RWPE2 (cell line): ENCODE measurements at regions not wholly inside any gene's neighbourhood (a gene's known extent, or its start where the extent isn't known, plus 50 kb on each side); places are given as distances from the start of the nearest gene placed in this dataset.

ENCODE experiments used
- ATAC-seq: fragments of 200-7000 bp; cut with Tn5 transposase; 3 replicates; pipeline ENCODE4 v1.9.1; 2021; ENCODE audit warnings: low read depth
- DNase-seq: peaks from one replicate; pipeline ENCODE4 v3.0.0-alpha.2; 2020; ENCODE audit warnings: low spot score
- H3K27ac ChIP-seq: fragments of 450-650 bp; 2 replicates; pipeline ENCODE4 v1.5.1; 2017; ENCODE audit warnings: mild to moderate bottlenecking; ENCODE audit not compliant: poor library complexity, severe bottlenecking
- H3K27me3 ChIP-seq: fragments of 250-450 bp; sonication (Bioruptor Pico); 2 replicates; pipeline ENCODE4 v1.5.1; 2021; ENCODE audit warnings: mild to moderate bottlenecking, moderate library complexity; ENCODE audit not compliant: insufficient read depth, poor library complexity, severe bottlenecking
- H3K36me3 ChIP-seq: fragments of 250-450 bp; sonication (Bioruptor Pico); 2 replicates; pipeline ENCODE4 v1.5.1; 2020; ENCODE audit warnings: low read depth, mild to moderate bottlenecking, moderate library complexity
- H3K4me1 ChIP-seq: fragments of 250-450 bp; sonication (Bioruptor Pico); 2 replicates; pipeline ENCODE4 v1.5.1; 2021; ENCODE audit warnings: mild to moderate bottlenecking, moderate library complexity; ENCODE audit not compliant: insufficient read depth, poor library complexity, severe bottlenecking
- H3K4me3 ChIP-seq: fragments of 250-450 bp; sonication (Bioruptor Pico); 2 replicates; pipeline ENCODE4 v1.5.1; 2021; ENCODE audit warnings: mild to moderate bottlenecking, moderate library complexity; ENCODE audit not compliant: severe bottlenecking
- H3K9me3 ChIP-seq: fragments of 250-450 bp; sonication (Bioruptor Pico); 2 replicates; pipeline ENCODE4 v1.5.1; 2021; ENCODE audit warnings: mild to moderate bottlenecking, moderate library complexity; ENCODE audit not compliant: severe bottlenecking
- CTCF ChIP-seq: fragments of 450-650 bp; IDR thresholded peaks from one replicate; pipeline ENCODE4 v1.5.1; 2017; ENCODE audit warnings: mild to moderate bottlenecking, moderate library complexity; ENCODE audit not compliant: poor library complexity, severe bottlenecking

GRCh38 chr17:83006515-83007455 is 72.6 kb upstream of the METRNL start:
- Histone ChIP-seq H3K9me3 (no peaks in the 10 kb centered on the region), H3K4me3 (no peak overlapping the region), H3K27ac (no peak overlapping the region), H3K36me3 (no peaks in the 10 kb centered on the region), H3K4me1 (no peaks in the 10 kb centered on the region), H3K27me3 (no peaks in the 10 kb centered on the region)
- DNase-seq (peak; percentile 65), ATAC-seq (no peak)
- TF ChIP-seq CTCF = no peak

- Histone ChIP-seq H3K27me3 (no peaks in the 10 kb centered on the region), H3K4me3 (no peak overlapping the region), H3K27ac (no peak overlapping the region), H3K9me3 (no peaks in the 10 kb centered on the region), H3K36me3 (no peaks in the 10 kb centered on the region), H3K4me1 (no peaks in the 10 kb centered on the region)
- DNase-seq (no peak), ATAC-seq (no peak)
- TF ChIP-seq CTCF = no peak
Measured at GRCh38 chr17:83007504-83008185, 71.8 kb upstream of the METRNL start.

- DNase-seq = no peak
- H3K27me3 ChIP-seq = no peaks in the 10 kb centered on the region
- TF ChIP-seq CTCF = no peak
- no peaks in the 10 kb centered on the region for H3K9me3 ChIP-seq
- no peak for ATAC-seq
- no peak overlapping the region for H3K4me3 ChIP-seq
- H3K27ac ChIP-seq = no peak overlapping the region
- H3K36me3 ChIP-seq = no peaks in the 10 kb centered on the region
- H3K4me1 ChIP-seq = no peaks in the 10 kb centered on the region
Measured at GRCh38 chr17:83008186-83008510, 71.3 kb upstream of the METRNL start.

GRCh38 chr17:83008526-83008925 is 70.9 kb upstream of the METRNL start:
- ATAC-seq (no peak), DNase-seq (no peak)
- no peaks in the 10 kb centered on the region for H3K27me3 ChIP-seq
- H3K9me3 ChIP-seq = no peaks in the 10 kb centered on the region
- no peaks in the 10 kb centered on the region for H3K4me1 ChIP-seq
- no peak for TF ChIP-seq CTCF
- no peak overlapping the region for H3K4me3 ChIP-seq
- H3K27ac ChIP-seq = no peak overlapping the region
- no peaks in the 10 kb centered on the region for H3K36me3 ChIP-seq
